PFSK-1 (cell line): ENCODE measurements at regions not wholly inside any gene's neighbourhood (a gene's known extent, or its start where the extent isn't known, plus 50 kb on each side); places are given as distances from the start of the nearest gene placed in this dataset.

Source experiments
- FOXP2 ChIP-seq: optimal IDR thresholded peaks from 2 replicates; pipeline ENCODE3; 2011; ENCODE audit warnings: borderline replicate concordance, control low read depth, inconsistent platforms; ENCODE audit not compliant: insufficient read depth; ENCODE audit errors: extremely low read length, extremely low read depth
- POLR2AphosphoS5 ChIP-seq: IDR thresholded peaks from 2 replicates; pipeline ENCODE4 v1.6.1; 2012; ENCODE audit warnings: low read depth, mild to moderate bottlenecking, control low read depth, low read length, moderate library complexity
- SIN3A ChIP-seq: IDR thresholded peaks from 2 replicates; pipeline ENCODE4 v1.6.1; 2012; ENCODE audit warnings: mild to moderate bottlenecking, low read length, moderate library complexity, borderline replicate concordance; ENCODE audit not compliant: insufficient read depth
- TAF1 ChIP-seq: IDR thresholded peaks from 2 replicates; pipeline ENCODE4 v1.6.1; 2012; ENCODE audit warnings: low read length, control low read depth, borderline replicate concordance; ENCODE audit not compliant: insufficient read depth
- TF ChIP-seq, protein P1 (sequence below), 2 experiments: IDR thresholded peaks; 2 replicates each; pipeline versions ENCODE4 v1.6.1 to v1.8.0; 2011 to 2012; ENCODE audit warnings: low read depth in 2 of 2, low read length in 2 of 2, control low read depth in 1 of 2, inconsistent platforms in 1 of 2, mild to moderate bottlenecking in 1 of 2, moderate library complexity in 1 of 2; ENCODE audit not compliant: insufficient read depth in 1 of 2

DNA sequence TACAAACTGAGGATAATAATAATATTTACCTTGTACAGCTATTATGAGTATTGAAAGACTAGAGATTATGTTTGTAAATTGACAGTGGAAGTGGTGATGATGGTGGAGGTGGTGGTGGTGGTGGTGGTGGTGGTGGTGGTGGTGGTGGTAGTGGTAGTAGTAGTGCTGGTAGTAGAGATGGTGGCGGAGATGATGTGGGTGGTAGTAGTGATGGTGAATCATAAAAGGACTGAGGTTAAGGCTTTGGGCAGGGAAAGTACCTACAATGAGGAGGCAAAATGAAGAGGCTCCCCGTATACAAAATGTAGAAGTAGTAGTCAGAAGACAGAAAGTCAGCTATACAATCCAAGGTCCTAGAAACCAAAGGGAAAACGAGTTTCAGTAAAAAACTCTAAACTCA, 214.1 kb downstream of the BCOR start:
- no peak for TF ChIP-seq POLR2AphosphoS5
- TF ChIP-seq TAF1, result no peak
- TF ChIP-seq, protein P1, sequence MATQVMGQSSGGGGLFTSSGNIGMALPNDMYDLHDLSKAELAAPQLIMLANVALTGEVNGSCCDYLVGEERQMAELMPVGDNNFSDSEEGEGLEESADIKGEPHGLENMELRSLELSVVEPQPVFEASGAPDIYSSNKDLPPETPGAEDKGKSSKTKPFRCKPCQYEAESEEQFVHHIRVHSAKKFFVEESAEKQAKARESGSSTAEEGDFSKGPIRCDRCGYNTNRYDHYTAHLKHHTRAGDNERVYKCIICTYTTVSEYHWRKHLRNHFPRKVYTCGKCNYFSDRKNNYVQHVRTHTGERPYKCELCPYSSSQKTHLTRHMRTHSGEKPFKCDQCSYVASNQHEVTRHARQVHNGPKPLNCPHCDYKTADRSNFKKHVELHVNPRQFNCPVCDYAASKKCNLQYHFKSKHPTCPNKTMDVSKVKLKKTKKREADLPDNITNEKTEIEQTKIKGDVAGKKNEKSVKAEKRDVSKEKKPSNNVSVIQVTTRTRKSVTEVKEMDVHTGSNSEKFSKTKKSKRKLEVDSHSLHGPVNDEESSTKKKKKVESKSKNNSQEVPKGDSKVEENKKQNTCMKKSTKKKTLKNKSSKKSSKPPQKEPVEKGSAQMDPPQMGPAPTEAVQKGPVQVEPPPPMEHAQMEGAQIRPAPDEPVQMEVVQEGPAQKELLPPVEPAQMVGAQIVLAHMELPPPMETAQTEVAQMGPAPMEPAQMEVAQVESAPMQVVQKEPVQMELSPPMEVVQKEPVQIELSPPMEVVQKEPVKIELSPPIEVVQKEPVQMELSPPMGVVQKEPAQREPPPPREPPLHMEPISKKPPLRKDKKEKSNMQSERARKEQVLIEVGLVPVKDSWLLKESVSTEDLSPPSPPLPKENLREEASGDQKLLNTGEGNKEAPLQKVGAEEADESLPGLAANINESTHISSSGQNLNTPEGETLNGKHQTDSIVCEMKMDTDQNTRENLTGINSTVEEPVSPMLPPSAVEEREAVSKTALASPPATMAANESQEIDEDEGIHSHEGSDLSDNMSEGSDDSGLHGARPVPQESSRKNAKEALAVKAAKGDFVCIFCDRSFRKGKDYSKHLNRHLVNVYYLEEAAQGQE (IDR thresholded peaks at IDR 0.05; ENCODE audit: insufficient read depth in 1 of 2, low read depth in 2 of 2, low read length in 2 of 2), result no peak
- no peak for TF ChIP-seq SIN3A
- TF ChIP-seq FOXP2, result no peak
